Neural cell (in vitro differentiated cells): ENCODE measurements at regions not wholly inside any gene's neighbourhood (a gene's known extent, or its start where the extent isn't known, plus 50 kb on each side); places are given as distances from the start of the nearest gene placed in this dataset.

Source experiments
- EP300 ChIP-seq: fragments of 450-650 bp; conservative IDR thresholded peaks from 2 replicates; pipeline ENCODE4 v1.6.1; 2014; ENCODE audit warnings: antibody characterized with exemption, mild to moderate bottlenecking, moderate library complexity; ENCODE audit not compliant: poor library complexity, severe bottlenecking
- EZH2 ChIP-seq: fragments of 200-600, 300-800 bp; shearing (Covaris generic), sonication (generic); IDR thresholded peaks from 2 replicates; pipeline ENCODE4 v1.6.1; 2014; ENCODE audit warnings: antibody characterized with exemption, low read length, borderline replicate concordance, mild to moderate bottlenecking; ENCODE audit not compliant: insufficient read depth, poor library complexity, severe bottlenecking
- MXI1 ChIP-seq: fragments of 450-650 bp; conservative IDR thresholded peaks from 2 replicates; pipeline ENCODE4 v1.6.1; 2014; ENCODE audit warnings: antibody characterized with exemption, mild to moderate bottlenecking; ENCODE audit not compliant: poor library complexity, severe bottlenecking
- POLR2AphosphoS5 ChIP-seq: IDR thresholded peaks from 2 replicates; pipeline ENCODE4 v1.6.1; 2012
- TF ChIP-seq, protein P1 (sequence below): fragments of 450-650 bp; IDR thresholded peaks from 2 replicates; pipeline ENCODE4 v1.5.1; 2014; ENCODE audit warnings: antibody characterized with exemption, mild to moderate bottlenecking, moderate library complexity; ENCODE audit not compliant: poor library complexity, severe bottlenecking

DNA sequence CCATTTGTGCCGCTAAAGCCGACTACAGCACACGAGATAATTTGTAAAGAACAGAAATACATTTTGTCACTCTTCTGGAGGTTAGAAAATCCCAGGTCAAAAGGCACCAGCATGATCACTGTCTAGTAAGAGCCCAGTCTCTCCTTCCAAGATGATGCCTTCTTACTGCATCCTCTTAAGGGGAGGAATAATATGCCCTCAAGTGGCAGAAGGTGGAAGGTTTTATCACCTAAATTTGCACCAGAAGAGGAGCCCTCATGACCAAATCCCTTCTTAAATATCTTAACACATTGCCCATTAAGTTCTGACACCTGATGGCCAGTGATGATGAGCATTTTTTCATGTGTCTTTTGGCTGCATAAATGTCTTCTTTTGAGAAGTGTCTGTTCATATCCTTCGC is 326.7 kb upstream of the RGS18 start:
- TF ChIP-seq, protein P1, sequence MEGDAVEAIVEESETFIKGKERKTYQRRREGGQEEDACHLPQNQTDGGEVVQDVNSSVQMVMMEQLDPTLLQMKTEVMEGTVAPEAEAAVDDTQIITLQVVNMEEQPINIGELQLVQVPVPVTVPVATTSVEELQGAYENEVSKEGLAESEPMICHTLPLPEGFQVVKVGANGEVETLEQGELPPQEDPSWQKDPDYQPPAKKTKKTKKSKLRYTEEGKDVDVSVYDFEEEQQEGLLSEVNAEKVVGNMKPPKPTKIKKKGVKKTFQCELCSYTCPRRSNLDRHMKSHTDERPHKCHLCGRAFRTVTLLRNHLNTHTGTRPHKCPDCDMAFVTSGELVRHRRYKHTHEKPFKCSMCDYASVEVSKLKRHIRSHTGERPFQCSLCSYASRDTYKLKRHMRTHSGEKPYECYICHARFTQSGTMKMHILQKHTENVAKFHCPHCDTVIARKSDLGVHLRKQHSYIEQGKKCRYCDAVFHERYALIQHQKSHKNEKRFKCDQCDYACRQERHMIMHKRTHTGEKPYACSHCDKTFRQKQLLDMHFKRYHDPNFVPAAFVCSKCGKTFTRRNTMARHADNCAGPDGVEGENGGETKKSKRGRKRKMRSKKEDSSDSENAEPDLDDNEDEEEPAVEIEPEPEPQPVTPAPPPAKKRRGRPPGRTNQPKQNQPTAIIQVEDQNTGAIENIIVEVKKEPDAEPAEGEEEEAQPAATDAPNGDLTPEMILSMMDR, result no peak
- TF ChIP-seq EZH2 (no peak), MXI1 (no peak), POLR2AphosphoS5 (no peak), EP300 (no peak)
